ENCODE measurements at regions not wholly inside any gene's neighbourhood (a gene's known extent, or its start where the extent isn't known, plus 50 kb on each side); places are given as distances from the start of the nearest gene placed in this dataset.

DNA sequence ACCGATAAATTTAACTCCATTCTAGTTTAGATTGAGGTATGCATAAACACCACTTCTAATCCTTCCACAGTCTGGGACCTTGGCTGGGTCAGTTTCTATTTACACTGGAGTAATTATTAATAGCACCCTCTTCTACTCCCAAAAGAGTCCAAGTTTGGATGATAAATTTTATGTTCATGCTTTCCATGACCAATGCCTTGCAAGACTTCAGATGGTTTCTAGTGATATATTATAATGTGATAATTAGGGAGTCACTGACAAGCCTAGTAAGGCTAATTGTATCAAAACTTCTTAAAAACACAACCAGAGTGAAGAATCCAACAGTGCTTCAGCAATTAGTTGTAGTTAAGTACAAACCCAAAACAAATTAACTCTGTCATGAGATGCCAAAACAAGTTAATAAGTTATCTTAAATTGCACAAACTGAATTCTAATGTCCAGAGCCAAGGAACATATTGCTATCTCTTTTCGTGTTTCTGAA lies 489.6 kb downstream of the TTLL7 start:
- no peak for DNase-seq (ENCODE audit: low spot score)
- in situ Hi-C loops (cut with MboI; ENCODE audit: low sequenced_read_pairs, unreplicated experiment) = no loop called here
- TF ChIP-seq CTCF (IDR thresholded peaks at IDR 0.05; ENCODE audit: borderline replicate concordance, control extremely low read depth, extremely low read depth, insufficient read depth, missing control alignments) = no peak

DNA sequence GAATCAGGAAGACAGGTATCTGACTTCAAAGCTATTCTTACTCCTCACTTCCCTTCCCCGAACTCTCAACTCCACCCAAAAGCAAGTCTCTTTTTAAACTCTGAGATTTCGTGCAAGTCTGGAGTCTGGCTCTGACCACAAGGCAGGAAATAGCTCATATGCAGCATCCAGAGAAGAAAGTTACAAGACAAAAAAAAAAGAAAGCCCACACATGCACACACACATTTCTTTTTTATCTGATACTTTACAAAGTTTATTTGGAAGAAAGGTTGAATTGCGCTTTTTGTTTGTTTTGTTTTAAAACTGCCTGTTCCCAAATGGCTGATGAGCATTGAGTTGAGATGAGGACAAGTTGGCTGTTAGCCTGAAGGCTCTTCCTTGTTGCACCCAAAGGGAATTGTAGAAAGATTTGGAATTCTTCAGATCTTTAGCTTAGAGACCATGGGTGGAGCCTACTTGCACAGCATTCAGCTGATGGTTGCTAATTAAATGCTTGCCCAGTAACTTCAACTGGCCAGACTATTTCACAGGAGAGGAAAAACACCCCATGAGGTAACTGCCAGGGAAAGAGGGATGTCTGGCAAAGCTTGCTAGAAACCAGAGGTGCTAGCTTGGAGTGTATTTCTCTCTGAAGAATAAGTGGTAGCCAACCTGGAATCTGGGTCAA lies 490.3 kb downstream of the TTLL7 start:
- DNase-seq (ENCODE audit: low spot score) = peak; percentile 7
- TF ChIP-seq CTCF (IDR thresholded peaks at IDR 0.05; ENCODE audit: borderline replicate concordance, control extremely low read depth, extremely low read depth, insufficient read depth, missing control alignments) = no peak
- in situ Hi-C loops (cut with MboI; ENCODE audit: low sequenced_read_pairs, unreplicated experiment) = no loop called here

- DNase-seq (ENCODE audit: low spot score) = no peak
- no peak for TF ChIP-seq CTCF (IDR thresholded peaks at IDR 0.05; ENCODE audit: borderline replicate concordance, control extremely low read depth, extremely low read depth, insufficient read depth, missing control alignments)
- in situ Hi-C loops (cut with MboI; ENCODE audit: low sequenced_read_pairs, unreplicated experiment) = no loop called here
Measured at GRCh38 chr1:83505148-83505547, 493.8 kb downstream of the TTLL7 start.

DNA sequence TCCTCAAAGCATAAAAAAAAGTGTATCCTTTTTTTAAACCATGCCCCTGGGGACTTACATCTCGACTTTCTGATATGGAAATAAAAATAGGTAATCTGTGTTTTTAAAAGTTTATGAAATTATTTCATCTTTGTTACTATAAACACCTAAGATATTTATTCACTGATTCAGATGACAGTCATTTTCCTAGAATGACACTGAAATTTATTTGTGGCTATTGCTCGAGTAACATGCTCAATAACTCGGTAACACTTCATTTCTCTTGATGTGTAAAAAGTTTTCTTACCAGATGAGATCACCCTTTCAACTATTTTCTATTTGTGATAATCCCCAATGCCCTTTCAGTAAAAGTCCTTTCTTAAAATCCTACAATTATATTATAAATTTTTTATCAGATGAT lies 495.8 kb downstream of the TTLL7 start:
- in situ Hi-C loops (cut with MboI; ENCODE audit: low sequenced_read_pairs, unreplicated experiment) = no loop called here
- no peak for TF ChIP-seq CTCF (IDR thresholded peaks at IDR 0.05; ENCODE audit: borderline replicate concordance, control extremely low read depth, extremely low read depth, insufficient read depth, missing control alignments)
- DNase-seq (ENCODE audit: low spot score) = no peak

DNA sequence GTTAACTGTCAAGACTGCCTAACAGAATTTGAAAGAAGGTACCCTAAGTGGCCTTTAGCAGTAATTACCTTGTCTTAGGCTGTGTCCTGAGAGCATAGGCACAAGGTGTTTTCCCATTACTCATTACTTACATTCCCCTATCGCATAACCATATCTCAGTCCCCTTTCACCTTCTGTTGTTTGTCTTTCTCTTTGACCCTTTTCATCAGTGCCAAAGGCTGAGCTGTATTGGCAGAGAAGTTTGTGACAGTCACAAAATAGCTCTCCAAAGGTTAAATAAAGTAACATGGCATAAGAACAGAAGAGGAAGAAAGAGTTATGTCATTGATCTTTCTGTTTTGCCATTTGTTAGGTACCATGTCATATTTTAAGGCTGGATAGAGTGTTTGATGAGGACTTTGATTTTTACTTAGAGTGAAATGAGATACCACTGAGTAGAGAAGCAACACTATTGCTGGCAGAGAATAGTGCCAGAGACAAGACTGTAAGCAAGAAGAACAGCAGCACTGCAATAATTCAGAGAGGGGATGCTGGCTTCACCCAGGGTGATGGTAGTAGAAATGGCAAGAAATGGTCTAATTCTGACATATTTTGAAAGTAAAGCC lies 497.8 kb downstream of the TTLL7 start:
- no peak for TF ChIP-seq CTCF (IDR thresholded peaks at IDR 0.05; ENCODE audit: borderline replicate concordance, control extremely low read depth, extremely low read depth, insufficient read depth, missing control alignments)
- in situ Hi-C loops (cut with MboI; ENCODE audit: low sequenced_read_pairs, unreplicated experiment) = no loop called here
- DNase-seq (ENCODE audit: low spot score) = peak; percentile 24

DNA sequence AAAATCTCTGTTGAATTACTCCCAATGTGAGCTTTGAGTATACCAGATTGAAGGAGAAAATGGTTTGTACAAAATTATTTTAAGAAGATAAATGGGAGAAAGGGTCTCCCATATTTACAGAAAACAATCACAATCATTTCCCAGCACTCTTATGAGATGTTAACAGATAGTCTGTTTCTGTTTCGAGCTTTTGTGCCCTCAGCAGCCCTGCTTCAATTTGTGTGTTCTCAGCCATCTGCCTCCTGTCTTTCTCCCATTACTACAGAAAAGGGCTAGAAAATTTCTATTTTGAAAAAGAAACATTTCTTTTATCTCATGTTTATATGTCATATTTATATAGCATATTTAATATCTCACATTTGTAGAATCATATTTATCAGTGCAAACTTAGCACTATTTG lies 498.4 kb downstream of the TTLL7 start:
- TF ChIP-seq CTCF (IDR thresholded peaks at IDR 0.05; ENCODE audit: borderline replicate concordance, control extremely low read depth, extremely low read depth, insufficient read depth, missing control alignments) = no peak
- in situ Hi-C loops (cut with MboI; ENCODE audit: low sequenced_read_pairs, unreplicated experiment) = no loop called here
- DNase-seq (ENCODE audit: low spot score) = no peak
